GM23248 (cell line): ENCODE measurements at regions not wholly inside any gene's neighbourhood (a gene's known extent, or its start where the extent isn't known, plus 50 kb on each side); places are given as distances from the start of the nearest gene placed in this dataset.

Source experiments
- DNase-seq: peaks from one replicate; pipeline ENCODE4 v3.0.0-alpha.2; 2015
- H2AFZ ChIP-seq: fragments of 200-600 bp; sonication (generic); 2 replicates; pipeline ENCODE4 v1.6.1; 2016; ENCODE audit warnings: antibody characterized with exemption
- H3F3A ChIP-seq: fragments of 200-600 bp; sonication (generic); 2 replicates; pipeline ENCODE4 v1.6.1; 2016; ENCODE audit warnings: mild to moderate bottlenecking, antibody characterized with exemption, mixed run types; ENCODE audit not compliant: insufficient read depth
- H3K27ac ChIP-seq: fragments of 200-600 bp; sonication (generic); 2 replicates; pipeline ENCODE4 v1.5.1; 2016; ENCODE audit warnings: mild to moderate bottlenecking
- H3K27me3 ChIP-seq: fragments of 200-600 bp; sonication (generic); replicated peaks from 2 replicates; pipeline ENCODE4 v1.6.1; 2016; ENCODE audit warnings: mild to moderate bottlenecking; ENCODE audit not compliant: insufficient read depth
- H3K36me3 ChIP-seq: fragments of 200-600 bp; sonication (generic); 2 replicates; pipeline ENCODE4 v1.6.1; 2016; ENCODE audit warnings: low read depth, mild to moderate bottlenecking
- H3K4me1 ChIP-seq: fragments of 200-600 bp; sonication (generic); 2 replicates; pipeline ENCODE4 v1.6.1; 2016; ENCODE audit warnings: mild to moderate bottlenecking; ENCODE audit not compliant: insufficient read depth
- H3K4me2 ChIP-seq: fragments of 200-600 bp; sonication (generic); one replicate; pipeline ENCODE4 v1.6.1; 2016; ENCODE audit warnings: mild to moderate bottlenecking; ENCODE audit not compliant: unreplicated experiment
- H3K4me3 ChIP-seq: fragments of 200-600 bp; sonication (generic); 2 replicates; pipeline ENCODE4 v1.5.1; 2016; ENCODE audit warnings: mild to moderate bottlenecking
- H3K79me2 ChIP-seq: fragments of 200-600 bp; sonication (generic); 2 replicates; pipeline ENCODE4 v1.6.1; 2016; ENCODE audit warnings: mild to moderate bottlenecking; ENCODE audit not compliant: insufficient read depth
- H3K9ac ChIP-seq: fragments of 200-600 bp; sonication (generic); 2 replicates; pipeline ENCODE4 v1.6.1; 2016; ENCODE audit warnings: mild to moderate bottlenecking
- H3K9me2 ChIP-seq: fragments of 200-600 bp; sonication (generic); 2 replicates; pipeline ENCODE4 v1.6.1; 2016; ENCODE audit warnings: mixed run types, mild to moderate bottlenecking, moderate library complexity; ENCODE audit not compliant: insufficient read depth
- H3K9me3 ChIP-seq: fragments of 200-600 bp; sonication (generic); one replicate; pipeline ENCODE4 v1.6.1; 2017; ENCODE audit warnings: low read depth
- H4K20me1 ChIP-seq: fragments of 200-600 bp; sonication (generic); 2 replicates; pipeline ENCODE4 v1.6.0; 2016; ENCODE audit not compliant: insufficient read depth
- EZH2 ChIP-seq: fragments of 200-600 bp; sonication (generic); IDR thresholded peaks from 2 replicates; pipeline ENCODE4 v1.6.1; 2018; ENCODE audit warnings: antibody characterized with exemption, mild to moderate bottlenecking; ENCODE audit not compliant: insufficient read depth, poor library complexity, severe bottlenecking
- EZH2phosphoT487 ChIP-seq: fragments of 200-600 bp; sonication (generic); IDR thresholded peaks from 2 replicates; pipeline ENCODE4 v1.6.1; 2018; ENCODE audit warnings: antibody characterized with exemption, moderate library complexity, mild to moderate bottlenecking, low read depth; ENCODE audit not compliant: insufficient read depth
- WGBS, 2 experiments: methylation state at CpG; one replicate each; pipeline ENCODE4 v1.1.6; 2015 to 2017; ENCODE audit warnings: low lambda C conversion rate in 2 of 2, low coverage in 1 of 2; ENCODE audit errors: missing lambda C conversion rate in 2 of 2; 5-methylcytosine and 5-hydroxymethylcytosine counted together
- in situ Hi-C: fragments of 300-500 bp; cut with MboI; formaldehyde crosslinking; loops from 2 replicates; pipeline ENCODE4 v1.15.0; 2020

GRCh38 chr7:130974169-130974568, 240.2 kb upstream of the KLF14 start:
- Histone ChIP-seq H3K27ac (no peak overlapping the region), H3K4me1 (peaks cover 15% of the 10 kb centered on the region), H3K4me3 (no peak overlapping the region), H3K4me2 (no peak overlapping the region), H3K79me2 (peaks cover 100% of the 10 kb centered on the region), H4K20me1 (no peaks in the 10 kb centered on the region), H3K9ac (no peak overlapping the region), H3K27me3 (no peaks in the 10 kb centered on the region), H3K9me2 (no peaks in the 10 kb centered on the region), H2AFZ (no peak overlapping the region), H3K9me3 (no peaks in the 10 kb centered on the region), H3K36me3 (peaks cover 9% of the 10 kb centered on the region; the same call in 1 of the 2 replicates), H3F3A (peaks cover 32% of the 10 kb centered on the region)
- 98 to 99% methylated on average over 2 of the region's 2 CpGs for WGBS, 2 experiments
- DNase-seq: no peak
- in situ Hi-C loops: no loop called here
- TF ChIP-seq EZH2: no peak
- TF ChIP-seq EZH2phosphoT487: no peak

DNA sequence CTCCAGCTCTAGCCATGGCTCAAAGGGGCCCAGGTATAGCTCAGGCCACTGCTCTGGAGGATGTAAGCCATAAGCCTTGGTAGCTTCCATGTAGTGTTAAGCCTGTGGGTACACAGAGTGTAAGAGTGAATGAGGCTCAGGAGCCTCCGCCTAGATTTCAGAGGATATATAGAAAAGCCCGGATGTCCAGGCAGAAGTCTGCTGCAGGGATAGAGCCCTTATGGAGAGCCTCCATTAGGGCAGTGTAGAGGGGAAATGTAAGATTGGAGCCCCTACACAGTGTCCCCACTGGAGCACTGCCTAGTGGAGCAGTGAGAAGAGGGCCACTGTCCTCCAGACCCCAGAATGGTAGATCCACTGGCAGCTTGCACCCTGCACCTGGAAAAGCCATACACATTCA, 240.8 kb upstream of the KLF14 start:
- Histone ChIP-seq H3K4me3 (no peak overlapping the region), H3K9me3 (no peaks in the 10 kb centered on the region), H3K27me3 (no peaks in the 10 kb centered on the region), H3K79me2 (peaks cover 100% of the 10 kb centered on the region), H3K36me3 (peaks cover 9% of the 10 kb centered on the region; the same call in 1 of the 2 replicates), H3K4me1 (peaks cover 22% of the 10 kb centered on the region), H3K9me2 (no peaks in the 10 kb centered on the region), H3K4me2 (no peak overlapping the region), H2AFZ (no peak overlapping the region), H3K27ac (no peak overlapping the region), H3F3A (peaks cover 39% of the 10 kb centered on the region), H3K9ac (no peak overlapping the region), H4K20me1 (no peaks in the 10 kb centered on the region)
- no peak for TF ChIP-seq EZH2
- TF ChIP-seq EZH2phosphoT487: no peak
- 94 to 100% methylated on average over 2 of the region's 2 CpGs for WGBS, 2 experiments
- DNase-seq: no peak
- in situ Hi-C loops: no loop called here

DNA sequence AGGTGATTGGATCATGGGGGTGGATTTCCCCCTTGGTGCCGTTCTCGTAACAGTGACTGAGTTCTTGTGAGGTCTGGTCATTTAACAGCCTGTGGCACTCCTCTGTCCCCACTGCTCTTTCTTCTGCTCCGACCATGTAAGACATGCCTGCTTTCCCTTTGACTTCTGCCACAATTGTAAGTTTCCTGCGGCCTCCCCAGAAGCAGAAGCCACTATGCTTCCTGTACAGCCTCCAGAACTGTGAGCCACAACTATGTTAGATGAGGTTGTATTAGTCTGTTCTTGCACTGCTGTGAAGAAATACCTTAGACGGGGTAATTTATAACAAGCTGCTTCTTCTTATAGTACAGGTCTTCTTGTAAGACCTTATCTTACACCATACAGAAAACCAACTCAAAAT, 241.7 kb upstream of the KLF14 start:
- no peaks in the 10 kb centered on the region for H3K9me3 ChIP-seq
- no peak overlapping the region for H3K4me3 ChIP-seq
- H3K27me3 ChIP-seq: no peaks in the 10 kb centered on the region
- TF ChIP-seq EZH2phosphoT487: no peak
- TF ChIP-seq EZH2: no peak
- H3K4me2 ChIP-seq: no peak overlapping the region
- peaks cover 99% of the 10 kb centered on the region for H3K79me2 ChIP-seq
- no peak for DNase-seq
- H3F3A ChIP-seq: peaks cover 34% of the 10 kb centered on the region
- H3K4me1 ChIP-seq: peaks cover 16% of the 10 kb centered on the region
- H3K9me2 ChIP-seq: no peaks in the 10 kb centered on the region
- H4K20me1 ChIP-seq: no peaks in the 10 kb centered on the region
- H3K9ac ChIP-seq: no peak overlapping the region
- peaks cover 9% of the 10 kb centered on the region; the same call in 1 of the 2 replicates for H3K36me3 ChIP-seq
- no peak overlapping the region for H3K27ac ChIP-seq
- in situ Hi-C loops: no loop called here
- no peak overlapping the region for H2AFZ ChIP-seq
- 78 to 81% methylated on average over 5 of the region's 5 CpGs for WGBS, 2 experiments

DNA sequence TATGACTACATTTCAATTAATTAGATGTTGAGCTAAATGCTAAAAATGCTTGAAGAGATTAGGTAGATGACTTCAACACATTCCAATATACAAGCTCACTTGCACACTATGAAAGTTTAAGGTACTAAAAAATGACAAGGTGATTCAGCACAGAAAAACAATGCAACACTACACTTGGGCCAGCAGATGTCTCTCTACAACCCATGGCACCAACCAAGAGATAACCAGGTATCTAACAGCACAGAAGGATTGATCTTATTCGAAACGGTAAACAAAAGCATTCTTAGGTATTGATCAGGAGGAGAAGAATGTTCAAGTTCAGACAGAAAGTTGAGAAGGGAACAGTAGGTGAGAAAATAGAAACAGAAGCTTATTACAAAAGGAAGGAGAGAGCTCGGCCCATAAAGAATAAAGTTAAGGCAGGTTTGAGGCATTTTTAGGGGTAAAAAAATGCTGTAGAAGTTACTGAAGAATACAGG, 248.2 kb upstream of the KLF14 start:
- no peak overlapping the region for H2AFZ ChIP-seq
- H4K20me1 ChIP-seq: peaks cover 6% of the 10 kb centered on the region; the same call in 1 of the 2 replicates
- peaks cover 46% of the 10 kb centered on the region for H3K4me1 ChIP-seq
- peak overlapping the region; percentile 35 for H3K27ac ChIP-seq
- H3F3A ChIP-seq: peaks cover 51% of the 10 kb centered on the region
- H3K4me3 ChIP-seq: no peak overlapping the region
- peaks cover 99% of the 10 kb centered on the region for H3K79me2 ChIP-seq
- DNase-seq: peak; percentile 71
- H3K27me3 ChIP-seq: no peaks in the 10 kb centered on the region
- in situ Hi-C loops: no loop called here
- no peak overlapping the region for H3K4me2 ChIP-seq
- H3K9ac ChIP-seq: no peak overlapping the region
- no peaks in the 10 kb centered on the region for H3K9me2 ChIP-seq
- 41 to 53% methylated on average over 3 of the region's 3 CpGs for WGBS, 2 experiments
- H3K36me3 ChIP-seq: peaks cover 6% of the 10 kb centered on the region
- TF ChIP-seq EZH2 (no peak), EZH2phosphoT487 (no peak)
- H3K9me3 ChIP-seq: no peaks in the 10 kb centered on the region
